ENCODE measurements at regions not wholly inside any gene's neighbourhood (a gene's known extent, or its start where the extent isn't known, plus 50 kb on each side); places are given as distances from the start of the nearest gene placed in this dataset.

GRCh38 chr2:19416784-19417684 is 58.6 kb upstream of the OSR1 start:
- TF ChIP-seq, protein P1, sequence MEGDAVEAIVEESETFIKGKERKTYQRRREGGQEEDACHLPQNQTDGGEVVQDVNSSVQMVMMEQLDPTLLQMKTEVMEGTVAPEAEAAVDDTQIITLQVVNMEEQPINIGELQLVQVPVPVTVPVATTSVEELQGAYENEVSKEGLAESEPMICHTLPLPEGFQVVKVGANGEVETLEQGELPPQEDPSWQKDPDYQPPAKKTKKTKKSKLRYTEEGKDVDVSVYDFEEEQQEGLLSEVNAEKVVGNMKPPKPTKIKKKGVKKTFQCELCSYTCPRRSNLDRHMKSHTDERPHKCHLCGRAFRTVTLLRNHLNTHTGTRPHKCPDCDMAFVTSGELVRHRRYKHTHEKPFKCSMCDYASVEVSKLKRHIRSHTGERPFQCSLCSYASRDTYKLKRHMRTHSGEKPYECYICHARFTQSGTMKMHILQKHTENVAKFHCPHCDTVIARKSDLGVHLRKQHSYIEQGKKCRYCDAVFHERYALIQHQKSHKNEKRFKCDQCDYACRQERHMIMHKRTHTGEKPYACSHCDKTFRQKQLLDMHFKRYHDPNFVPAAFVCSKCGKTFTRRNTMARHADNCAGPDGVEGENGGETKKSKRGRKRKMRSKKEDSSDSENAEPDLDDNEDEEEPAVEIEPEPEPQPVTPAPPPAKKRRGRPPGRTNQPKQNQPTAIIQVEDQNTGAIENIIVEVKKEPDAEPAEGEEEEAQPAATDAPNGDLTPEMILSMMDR (IDR thresholded peaks at IDR 0.05; ENCODE audit: unreplicated experiment), result no peak
- H3K4me1 Mint-ChIP-seq (ENCODE audit: unreplicated experiment), result no peaks in the 10 kb centered on the region
- DNase-seq (ENCODE audit: low spot score), result no peak
- H3K27ac Mint-ChIP-seq (ENCODE audit: unreplicated experiment), result no peak overlapping the region
- no peaks in the 10 kb centered on the region for H3K36me3 Mint-ChIP-seq (ENCODE audit: low read depth, unreplicated experiment)
- no peaks in the 10 kb centered on the region for H3K27me3 Mint-ChIP-seq (ENCODE audit: unreplicated experiment)
- H3K4me3 Mint-ChIP-seq (ENCODE audit: unreplicated experiment), result no peak overlapping the region
- no peaks in the 10 kb centered on the region for H3K9me3 Mint-ChIP-seq (ENCODE audit: unreplicated experiment)

GRCh38 chr2:19416083-19416482 is 57.7 kb upstream of the OSR1 start:
- H3K36me3 Mint-ChIP-seq (ENCODE audit: low read depth, unreplicated experiment), result no peaks in the 10 kb centered on the region
- H3K4me1 Mint-ChIP-seq (ENCODE audit: unreplicated experiment), result no peaks in the 10 kb centered on the region
- no peaks in the 10 kb centered on the region for H3K27me3 Mint-ChIP-seq (ENCODE audit: unreplicated experiment)
- H3K27ac Mint-ChIP-seq (ENCODE audit: unreplicated experiment), result no peak overlapping the region
- H3K9me3 Mint-ChIP-seq (ENCODE audit: unreplicated experiment), result no peaks in the 10 kb centered on the region
- TF ChIP-seq, protein P1 (IDR thresholded peaks at IDR 0.05; ENCODE audit: unreplicated experiment), result no peak
- no peak for DNase-seq (ENCODE audit: low spot score)
- H3K4me3 Mint-ChIP-seq (ENCODE audit: unreplicated experiment), result no peak overlapping the region

- Mint-ChIP-seq H3K4me3 (ENCODE audit: unreplicated experiment) (no peak overlapping the region), H3K27me3 (ENCODE audit: unreplicated experiment) (no peaks in the 10 kb centered on the region), H3K4me1 (ENCODE audit: unreplicated experiment) (no peaks in the 10 kb centered on the region), H3K27ac (ENCODE audit: unreplicated experiment) (no peak overlapping the region), H3K9me3 (ENCODE audit: unreplicated experiment) (no peaks in the 10 kb centered on the region), H3K36me3 (ENCODE audit: low read depth, unreplicated experiment) (no peaks in the 10 kb centered on the region)
- no peak for DNase-seq (ENCODE audit: low spot score)
- TF ChIP-seq, protein P1 (IDR thresholded peaks at IDR 0.05; ENCODE audit: unreplicated experiment), result no peak
Observed at GRCh38 chr2:19409046-19409445, 50.6 kb upstream of the OSR1 start.

DNA sequence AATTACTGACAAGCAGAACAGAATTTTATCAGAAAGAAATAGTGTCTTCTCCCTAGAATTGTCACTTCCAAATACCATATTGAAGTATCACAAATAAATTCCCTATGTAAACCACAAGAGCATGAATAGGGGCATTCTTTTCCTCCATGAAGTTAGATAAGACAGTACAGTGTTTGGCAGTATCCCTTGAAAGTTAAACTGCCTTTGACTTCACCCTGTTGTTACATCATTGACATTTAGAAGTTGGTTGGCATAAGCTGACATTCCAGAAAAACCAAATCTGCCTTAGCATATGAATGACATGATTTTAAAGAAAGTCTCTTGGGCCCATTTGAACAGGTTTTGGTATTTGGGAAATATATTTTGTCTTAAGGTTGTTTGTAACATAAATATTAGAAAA is 50.2 kb upstream of the OSR1 start:
- TF ChIP-seq, protein P1 (IDR thresholded peaks at IDR 0.05; ENCODE audit: unreplicated experiment), result no peak
- no peak for DNase-seq (ENCODE audit: low spot score)
- no peaks in the 10 kb centered on the region for H3K9me3 Mint-ChIP-seq (ENCODE audit: unreplicated experiment)
- no peak overlapping the region for H3K27ac Mint-ChIP-seq (ENCODE audit: unreplicated experiment)
- H3K4me3 Mint-ChIP-seq (ENCODE audit: unreplicated experiment), result no peak overlapping the region
- H3K36me3 Mint-ChIP-seq (ENCODE audit: low read depth, unreplicated experiment), result no peaks in the 10 kb centered on the region
- no peaks in the 10 kb centered on the region for H3K4me1 Mint-ChIP-seq (ENCODE audit: unreplicated experiment)
- no peaks in the 10 kb centered on the region for H3K27me3 Mint-ChIP-seq (ENCODE audit: unreplicated experiment)
